NCI-H1105 treated with DMSO at 0.1 percent for 48 hours (cell line): ENCODE measurements at regions not wholly inside any gene's neighbourhood (a gene's known extent, or its start where the extent isn't known, plus 50 kb on each side); places are given as distances from the start of the nearest gene placed in this dataset.
"Not testable (repeated sequence)": the region's sequence is repeated elsewhere in the genome, so short reads cannot be mapped to it uniquely, and the experiment has no call there.

ENCODE experiments used
- DNase-seq: peaks from one replicate; lab custom pipeline; 2025; lab: John Stamatoyannopoulos, UW

DNA sequence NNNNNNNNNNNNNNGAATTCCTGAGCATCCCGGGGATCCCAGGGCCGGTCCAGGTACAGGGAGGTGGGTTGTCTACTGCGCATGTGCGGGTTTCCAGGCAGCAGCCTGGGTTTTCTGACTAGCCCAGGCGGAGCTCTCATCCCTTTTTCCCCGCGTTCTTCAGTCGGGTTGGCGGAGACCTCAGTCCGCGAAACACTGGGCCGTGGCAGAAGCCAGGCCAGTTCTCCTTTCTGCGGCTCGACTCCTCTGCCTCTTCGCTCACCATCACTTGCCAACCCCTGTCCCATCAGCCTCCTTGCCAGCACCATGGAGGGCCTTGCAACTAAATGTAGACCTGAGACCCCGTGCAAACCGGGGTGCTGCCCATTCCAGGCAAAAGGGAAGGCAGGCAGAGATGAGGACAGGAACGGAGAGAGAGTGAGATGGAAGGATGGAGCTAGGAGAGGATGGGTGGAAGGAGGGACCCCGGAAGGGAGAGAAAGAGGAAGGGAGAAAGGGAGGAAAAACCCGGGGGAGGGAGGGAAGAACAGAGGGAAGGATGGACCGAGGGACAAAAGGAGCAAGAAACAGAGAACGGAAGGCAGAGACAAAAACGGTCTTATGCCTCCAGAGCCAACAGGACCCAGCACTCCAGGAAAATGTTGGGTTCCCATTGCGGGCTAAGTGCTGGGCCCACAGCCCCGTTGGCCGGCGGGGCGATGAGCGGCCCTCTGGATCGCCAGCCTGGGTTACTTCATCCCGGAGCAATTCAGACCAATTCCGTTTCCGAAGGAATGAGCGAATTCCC is 445.4 kb upstream of the DEFB115 start:
- peak; percentile 90 for DNase-seq

GRCh38 chr20:30812739-30813411 is 444.6 kb upstream of the DEFB115 start:
- no peak for DNase-seq

- not testable (repeated sequence) for DNase-seq
Measured at GRCh38 chr20:30813412-30814311, 443.8 kb upstream of the DEFB115 start.

GRCh38 chr20:30814312-30814639 is 443.2 kb upstream of the DEFB115 start:
- not testable (repeated sequence) for DNase-seq

GRCh38 chr20:30815027-30815576 is 442.4 kb upstream of the DEFB115 start:
- not testable (repeated sequence) for DNase-seq

GRCh38 chr20:30815577-30816181 is 441.8 kb upstream of the DEFB115 start:
- no peak for DNase-seq

DNA sequence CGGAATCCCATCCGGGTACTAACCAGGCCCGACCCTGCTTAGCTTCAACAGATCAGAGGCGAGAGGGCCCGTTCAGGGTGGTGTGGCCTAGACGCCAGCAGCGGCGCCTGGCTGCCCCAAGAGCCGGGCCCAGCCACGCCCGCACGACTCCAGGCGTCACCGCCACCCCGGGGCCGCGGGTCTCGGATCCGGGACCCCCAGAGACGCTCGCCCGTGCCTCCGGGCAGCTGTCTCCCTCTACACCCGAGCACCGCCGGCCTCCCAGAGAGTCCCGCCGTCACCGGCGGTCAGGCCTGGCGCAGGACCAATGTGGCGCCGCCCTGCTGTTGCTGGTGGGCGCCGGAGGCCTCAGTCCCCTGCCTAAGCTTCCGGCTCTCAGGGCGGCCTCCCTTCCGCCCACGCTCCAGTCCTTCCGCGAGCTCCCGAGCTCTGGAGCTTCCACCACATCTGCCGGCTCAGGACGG is 441.2 kb upstream of the DEFB115 start:
- peak; percentile 14 for DNase-seq

GRCh38 chr20:30821615-30822014 is 435.8 kb upstream of the DEFB115 start:
- not testable (repeated sequence) for DNase-seq

DNA sequence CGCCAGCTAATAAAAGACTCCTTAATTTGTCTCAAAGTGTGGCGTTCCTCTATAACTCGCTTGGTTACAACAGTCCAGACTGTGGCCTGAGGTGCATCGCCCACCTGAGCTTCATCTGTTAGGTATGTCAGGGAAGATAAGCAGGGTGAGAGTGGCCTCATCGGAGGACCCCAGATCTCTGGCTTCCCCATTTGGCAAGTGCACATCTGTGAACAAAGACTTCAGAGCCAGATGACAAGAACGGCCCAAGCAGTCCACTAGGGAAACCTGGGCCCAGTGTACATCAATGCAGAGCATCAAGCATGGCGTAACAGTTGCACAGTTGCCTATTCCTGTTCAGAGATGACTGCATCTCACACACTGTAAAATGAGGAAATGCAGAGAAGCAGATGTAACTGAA is 432.8 kb upstream of the DEFB115 start:
- not testable (repeated sequence) for DNase-seq

- DNase-seq, result not testable (repeated sequence)
Measured at GRCh38 chr20:30845923-30846322, 411.5 kb upstream of the DEFB115 start.

DNA sequence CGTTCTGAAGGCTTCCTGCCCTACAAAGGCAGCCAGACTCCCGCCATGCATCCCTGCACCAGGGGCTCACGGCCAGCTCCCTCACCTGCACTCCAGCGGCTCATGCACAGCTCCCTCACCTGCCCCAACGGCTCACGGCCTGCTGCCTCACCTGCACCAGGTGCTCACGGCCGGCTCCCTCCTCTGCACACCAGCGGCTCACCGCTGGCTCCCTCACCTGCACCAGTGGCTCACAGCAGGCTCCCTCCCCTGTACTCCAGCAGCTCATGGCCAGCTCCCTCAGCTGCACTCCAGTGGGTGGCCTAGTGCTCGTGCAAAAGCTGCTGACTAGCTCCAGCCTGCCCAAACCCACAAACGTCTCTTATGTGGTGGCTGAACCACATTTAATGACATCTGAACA is 389.2 kb upstream of the DEFB115 start:
- DNase-seq, result peak; percentile 5

GRCh38 chr20:30871127-30871526 is 386.3 kb upstream of the DEFB115 start:
- DNase-seq, result not testable (repeated sequence)

GRCh38 chr20:30872252-30872651 is 385.2 kb upstream of the DEFB115 start:
- not testable (repeated sequence) for DNase-seq

- not testable (repeated sequence) for DNase-seq
Measured at GRCh38 chr20:30875868-30876267, 381.6 kb upstream of the DEFB115 start.

GRCh38 chr20:30891400-30891799 is 366.1 kb upstream of the DEFB115 start:
- DNase-seq, result not testable (repeated sequence)

DNA sequence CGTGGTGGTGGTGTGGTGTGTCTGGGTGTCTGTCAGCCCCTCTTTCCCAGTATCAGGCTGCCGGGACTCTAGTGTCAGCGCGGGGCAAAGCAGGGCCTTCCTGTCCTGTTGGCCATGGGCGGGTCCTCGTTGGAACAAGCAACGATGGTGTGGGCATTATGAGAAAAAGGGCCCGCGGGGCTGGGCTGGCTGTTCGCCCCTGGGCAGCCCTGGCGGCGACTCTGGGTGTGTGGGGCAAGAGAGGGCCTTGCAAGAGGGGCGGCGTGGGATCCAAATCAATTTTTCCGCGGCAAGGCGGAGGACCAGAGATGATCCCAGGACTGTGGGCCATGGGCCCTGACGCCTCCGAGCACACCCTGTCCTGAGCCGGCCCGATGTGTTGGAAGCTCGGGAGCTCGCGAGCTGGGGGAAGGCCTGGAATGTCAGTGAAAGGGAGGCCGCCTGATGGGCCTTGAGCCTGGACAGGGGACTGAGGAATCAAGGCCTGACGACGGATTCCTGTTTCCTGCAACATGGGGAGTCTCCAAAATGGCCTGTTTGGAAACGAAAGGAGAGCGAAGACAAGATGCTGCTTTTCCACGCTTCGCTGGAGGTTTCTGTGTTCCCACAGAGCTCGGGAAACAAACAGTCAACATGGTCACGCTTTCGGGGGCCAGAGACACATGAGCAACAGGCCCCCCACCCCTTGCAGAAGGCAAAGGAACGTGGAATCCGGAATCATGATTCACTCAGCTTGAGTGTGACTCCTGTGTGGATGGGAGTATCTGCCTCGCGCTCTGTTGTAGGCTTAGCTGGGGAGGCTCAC is 364.7 kb upstream of the DEFB115 start:
- DNase-seq, result no peak

DNA sequence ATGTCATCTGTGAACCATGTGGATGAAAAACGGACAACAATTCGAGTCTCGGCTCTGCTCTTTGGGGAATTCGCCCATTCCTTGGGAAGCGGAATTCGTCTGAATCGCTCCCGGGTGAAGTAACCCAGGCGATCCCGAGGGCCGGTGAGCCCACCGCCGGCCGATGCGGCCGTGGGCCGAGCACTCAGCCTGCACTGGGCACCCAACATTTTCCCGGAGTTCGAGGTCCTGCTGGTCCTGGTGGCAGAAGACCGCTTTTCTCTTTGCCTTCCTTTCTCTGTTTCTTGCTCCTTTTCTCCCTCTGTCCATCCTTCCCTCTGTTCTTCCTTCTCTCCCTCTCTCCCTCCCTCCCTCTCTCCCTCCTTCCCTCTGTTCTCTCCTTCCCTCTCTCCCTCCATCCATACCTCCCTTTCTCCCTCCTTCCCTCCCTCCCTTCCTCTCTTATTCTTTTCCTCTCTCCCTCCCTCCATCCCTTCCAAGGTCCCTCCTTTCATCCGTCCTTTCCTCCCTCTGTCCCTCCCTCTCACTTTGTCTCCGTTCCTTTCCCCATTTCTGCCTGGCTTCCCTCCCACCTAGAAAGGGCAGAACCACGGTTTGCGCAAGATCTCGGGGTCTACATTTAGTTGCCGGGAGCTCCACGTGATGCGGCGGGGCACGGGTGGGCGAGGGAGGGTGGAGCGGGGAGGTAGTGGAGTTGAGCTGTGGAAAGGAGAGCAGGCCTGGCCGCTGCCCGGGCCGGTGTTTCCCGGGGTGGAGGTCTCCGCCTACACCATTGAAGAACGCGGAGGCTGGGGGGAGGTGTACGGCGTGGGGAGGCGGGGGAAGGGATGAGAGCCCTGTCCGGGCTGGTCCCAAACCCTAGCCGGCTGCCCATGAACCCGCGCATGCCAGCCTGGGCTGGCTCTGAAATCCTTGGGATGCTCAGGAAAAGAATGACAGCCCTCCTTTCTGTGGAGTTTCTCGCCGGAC is 363.8 kb upstream of the DEFB115 start:
- DNase-seq, result not testable (repeated sequence)

GRCh38 chr20:30894707-30895353 is 362.6 kb upstream of the DEFB115 start:
- DNase-seq, result not testable (repeated sequence)

DNA sequence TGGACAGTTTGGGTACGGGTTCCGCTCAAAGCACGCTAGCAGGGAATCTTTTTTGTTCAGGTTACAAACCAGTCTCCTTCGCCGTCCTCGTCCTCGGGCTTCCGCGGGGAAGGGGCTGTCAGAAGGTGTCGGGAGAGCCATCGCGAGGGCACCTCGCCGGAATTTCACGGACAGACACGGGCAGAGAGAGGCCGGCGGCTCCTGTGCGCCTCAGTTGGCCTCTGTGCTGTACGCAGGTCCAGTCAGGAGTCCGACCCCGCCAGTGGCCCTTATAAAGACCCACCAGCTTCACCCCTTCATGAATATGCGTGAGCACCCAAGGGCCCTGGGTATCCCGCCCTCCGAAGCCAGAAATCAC is 362.1 kb upstream of the DEFB115 start:
- DNase-seq, result not testable (repeated sequence)
